HCT116 (cell line): ENCODE measurements at regions not wholly inside any gene's neighbourhood (a gene's known extent, or its start where the extent isn't known, plus 50 kb on each side); places are given as distances from the start of the nearest gene placed in this dataset.

Source experiments
- ATAC-seq: fragments of 200-7000 bp; cut with Tn5 transposase; 2 replicates; pipeline ENCODE4 v1.9.1; 2020; ENCODE audit warnings: mild to moderate bottlenecking, moderate library complexity
- BruUV-seq: library from RNA; stranded (reverse); fragments of 400-500 nt; replicated peaks from 2 replicates; lab custom pipeline; 2021; lab: Mats Ljungman, UMichigan
- CTCF ChIA-PET: fragments of 300-600 bp; sonication (Branson Sonifier 250); formaldehyde crosslinking; loops from one replicate; lab custom pipeline; 2021; ENCODE audit warnings: antibody characterized with exemption; lab: Charles Lee
- POLR2A ChIA-PET: fragments of 300-600, 350-600 bp; sonication (Branson Sonifier 250); formaldehyde crosslinking; loops from one replicate; lab custom pipeline; 2021; ENCODE audit warnings: antibody characterized with exemption; lab: Charles Lee
- RAD21 ChIA-PET, 2 experiments: fragments of 300-600 bp; sonication (Branson Sonifier 250); formaldehyde crosslinking; loops; one replicate each; lab custom pipeline; 2023; ENCODE audit warnings: low total read pairs in 2 of 2; ENCODE audit not compliant: uncharacterized antibody in 2 of 2, unreplicated experiment in 2 of 2, low non-redundant PET in 1 of 2; lab: Charles Lee
- DNase-seq: peaks from one replicate; pipeline ENCODE4 v3.0.0-alpha.2; 2010; ENCODE audit warnings: low read depth, low spot score
- H2AFZ ChIP-seq: fragments of 200-600 bp; shearing (Covaris generic), sonication (generic); 2 replicates; pipeline ENCODE4 v1.6.1; 2017; ENCODE audit warnings: low read depth, mixed run types, mixed read lengths, antibody characterized with exemption, low read length; ENCODE audit not compliant: poor library complexity, severe bottlenecking
- H3K27ac ChIP-seq: 2 replicates; pipeline ENCODE4 v1.5.1; 2012; ENCODE audit warnings: low read depth, low read length
- H3K27me3 ChIP-seq: fragments of 200-600 bp; sonication (generic); 2 replicates; pipeline ENCODE4 v1.6.1; 2016; ENCODE audit warnings: mixed run types, low read length, mixed read lengths; ENCODE audit not compliant: insufficient read depth
- H3K36me3 ChIP-seq, 2 experiments: fragments of 200-500 bp in 1 of 2; fragments of 200-600 bp in 1 of 2; sonication (Bioruptor generic) in 1 of 2; sonication (generic) in 1 of 2; 2 replicates each; pipeline versions ENCODE4 v1.5.1 to v1.6.1; 2014 to 2016; ENCODE audit warnings: low read length in 2 of 2, inconsistent platforms in 1 of 2, mixed read lengths in 1 of 2, mixed run types in 1 of 2; ENCODE audit not compliant: insufficient read depth in 2 of 2, control insufficient read depth in 1 of 2
- H3K4me1 ChIP-seq, 2 experiments: fragments of 200-600 bp in 1 of 2; sonication (generic) in 1 of 2; 2 replicates each; pipeline versions ENCODE4 v1.5.1 to v1.6.1; 2012 to 2017; ENCODE audit warnings: low read length in 2 of 2, inconsistent platforms in 1 of 2, mild to moderate bottlenecking in 1 of 2, mixed read lengths in 1 of 2, mixed run types in 1 of 2, moderate library complexity in 1 of 2; ENCODE audit not compliant: insufficient read depth in 2 of 2, control insufficient read depth in 1 of 2
- H3K4me2 ChIP-seq: fragments of 200-600 bp; sonication (generic); 2 replicates; pipeline ENCODE4 v1.6.1; 2017; ENCODE audit warnings: mixed run types, low read length, mixed read lengths
- H3K4me3 ChIP-seq, 2 experiments: fragments of 200-600 bp in 1 of 2; sonication (generic) in 1 of 2; replicated peaks in 1 of 2; 2 replicates each; pipeline ENCODE4 v1.5.1; 2011 to 2016; ENCODE audit warnings: low read length in 2 of 2, control low read depth in 1 of 2, low read depth in 1 of 2, mild to moderate bottlenecking in 1 of 2, mixed read lengths in 1 of 2, mixed run types in 1 of 2
- H3K79me2 ChIP-seq: fragments of 200-600 bp; sonication (generic); 2 replicates; pipeline ENCODE4 v1.6.1; 2017; ENCODE audit warnings: mild to moderate bottlenecking, mixed run types, low read length, moderate library complexity, mixed read lengths; ENCODE audit not compliant: insufficient read depth
- H3K9ac ChIP-seq: fragments of 200-600 bp; sonication (generic); 2 replicates; pipeline ENCODE4 v1.6.1; 2016; ENCODE audit warnings: low read length, mixed read lengths
- H3K9me2 ChIP-seq: fragments of 200-600 bp; sonication (generic), shearing (Covaris generic); 2 replicates; pipeline ENCODE4 v1.6.1; 2017; ENCODE audit warnings: mixed run types, mild to moderate bottlenecking, moderate library complexity; ENCODE audit not compliant: insufficient read depth
- H3K9me3 ChIP-seq, 2 experiments: fragments of 200-500 bp in 1 of 2; fragments of 200-600 bp in 1 of 2; sonication (Bioruptor generic) in 1 of 2; sonication (generic) in 1 of 2; 2 replicates each; pipeline ENCODE4 v1.6.1; 2014 to 2017; ENCODE audit warnings: low read length in 2 of 2, mixed read lengths in 2 of 2, inconsistent platforms in 1 of 2, low read depth in 1 of 2, mild to moderate bottlenecking in 1 of 2, mixed run types in 1 of 2, moderate library complexity in 1 of 2; ENCODE audit not compliant: control insufficient read depth in 1 of 2, insufficient read depth in 1 of 2
- H4K20me1 ChIP-seq: fragments of 200-600 bp; sonication (generic), shearing (Covaris generic); 2 replicates; pipeline ENCODE4 v1.6.1; 2017; ENCODE audit warnings: mixed run types, mild to moderate bottlenecking, moderate library complexity; ENCODE audit not compliant: insufficient read depth
- CBX3 ChIP-seq: IDR thresholded peaks from 2 replicates; pipeline ENCODE4 v1.6.1; 2012; ENCODE audit warnings: low read depth
- CEBPB ChIP-seq: IDR thresholded peaks from 2 replicates; pipeline ENCODE4 v1.6.1; 2012; ENCODE audit warnings: low read depth
- EZH2 ChIP-seq: fragments of 200-600 bp; sonication (generic); IDR thresholded peaks from 2 replicates; pipeline ENCODE4 v1.6.1; 2017; ENCODE audit warnings: antibody characterized with exemption, mixed run types
- JUND ChIP-seq: IDR thresholded peaks from 2 replicates; pipeline ENCODE4 v1.6.1; 2012
- MAX ChIP-seq: IDR thresholded peaks from 2 replicates; pipeline ENCODE4 v1.6.1; 2012
- POLR2A ChIP-seq: IDR thresholded peaks from 2 replicates; pipeline ENCODE4 v1.7.0; 2011; ENCODE audit warnings: borderline replicate concordance; ENCODE audit not compliant: insufficient read depth, insufficient read length; ENCODE audit errors: extremely low read depth
- RAD21 ChIP-seq: IDR thresholded peaks from 2 replicates; pipeline ENCODE4 v1.6.1; 2012; ENCODE audit warnings: low read depth, mild to moderate bottlenecking
- SIN3A ChIP-seq: IDR thresholded peaks from 2 replicates; pipeline ENCODE4 v1.6.1; 2012; ENCODE audit warnings: low read depth
- SRF ChIP-seq: IDR thresholded peaks from 2 replicates; pipeline ENCODE4 v1.6.1; 2012; ENCODE audit warnings: low read depth
- intact Hi-C: fragments of 100-400 bp; cut with micrococcal nuclease; formaldehyde crosslinking; loops from 2 replicates; pipeline ENCODE4 v1.10.0; 2022
- TF ChIP-seq, protein P1 (sequence below): IDR thresholded peaks from 2 replicates; pipeline ENCODE4 v1.6.1; 2012
- TF ChIP-seq, protein P2 (sequence below): IDR thresholded peaks from 2 replicates; pipeline ENCODE4 v1.6.1; 2011; ENCODE audit warnings: mild to moderate bottlenecking, low read length, moderate library complexity; ENCODE audit not compliant: insufficient replicate concordance; ENCODE audit errors: extremely low read depth

- intact Hi-C loops, result no loop called here
- TF ChIP-seq, protein P1, sequence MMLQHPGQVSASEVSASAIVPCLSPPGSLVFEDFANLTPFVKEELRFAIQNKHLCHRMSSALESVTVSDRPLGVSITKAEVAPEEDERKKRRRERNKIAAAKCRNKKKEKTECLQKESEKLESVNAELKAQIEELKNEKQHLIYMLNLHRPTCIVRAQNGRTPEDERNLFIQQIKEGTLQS, result no peak
- TF ChIP-seq JUND (no peak), SRF (no peak), CBX3 (no peak), EZH2 (no peak), RAD21 (no peak), POLR2A (no peak), MAX (no peak), SIN3A (no peak), CEBPB (no peak)
- TF ChIP-seq, protein P2, sequence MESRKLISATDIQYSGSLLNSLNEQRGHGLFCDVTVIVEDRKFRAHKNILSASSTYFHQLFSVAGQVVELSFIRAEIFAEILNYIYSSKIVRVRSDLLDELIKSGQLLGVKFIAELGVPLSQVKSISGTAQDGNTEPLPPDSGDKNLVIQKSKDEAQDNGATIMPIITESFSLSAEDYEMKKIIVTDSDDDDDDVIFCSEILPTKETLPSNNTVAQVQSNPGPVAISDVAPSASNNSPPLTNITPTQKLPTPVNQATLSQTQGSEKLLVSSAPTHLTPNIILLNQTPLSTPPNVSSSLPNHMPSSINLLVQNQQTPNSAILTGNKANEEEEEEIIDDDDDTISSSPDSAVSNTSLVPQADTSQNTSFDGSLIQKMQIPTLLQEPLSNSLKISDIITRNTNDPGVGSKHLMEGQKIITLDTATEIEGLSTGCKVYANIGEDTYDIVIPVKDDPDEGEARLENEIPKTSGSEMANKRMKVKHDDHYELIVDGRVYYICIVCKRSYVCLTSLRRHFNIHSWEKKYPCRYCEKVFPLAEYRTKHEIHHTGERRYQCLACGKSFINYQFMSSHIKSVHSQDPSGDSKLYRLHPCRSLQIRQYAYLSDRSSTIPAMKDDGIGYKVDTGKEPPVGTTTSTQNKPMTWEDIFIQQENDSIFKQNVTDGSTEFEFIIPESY, result no peak
- Histone ChIP-seq H3K4me3 (no peak overlapping the region), H3K27me3 (no peaks in the 10 kb centered on the region), H3K4me2 (no peak overlapping the region), H3K79me2 (no peaks in the 10 kb centered on the region), H2AFZ (no peak overlapping the region), H4K20me1 (no peaks in the 10 kb centered on the region), H3K9ac (no peak overlapping the region), H3K36me3 (no peaks in the 10 kb centered on the region), H3K27ac (no peak overlapping the region), H3K9me2 (no peaks in the 10 kb centered on the region), H3K4me1 (no peaks in the 10 kb centered on the region), H3K9me3 (no peaks in the 10 kb centered on the region)
- DNase-seq (no peak), ATAC-seq (no peak)
- ChIA-PET POLR2A (no interaction called here), CTCF (no interaction called here), RAD21 (no interaction called here)
- BruUV-seq, result no TSS peak
Measured at GRCh38 chr20:40370800-40371199, 318.2 kb downstream of the MAFB start.
